Mesothelial cell of epicardium (in vitro differentiated cells): ENCODE measurements at regions not wholly inside any gene's neighbourhood (a gene's known extent, or its start where the extent isn't known, plus 50 kb on each side); places are given as distances from the start of the nearest gene placed in this dataset.
"Not testable (repeated sequence)": the region's sequence is repeated elsewhere in the genome, so short reads cannot be mapped to it uniquely, and the experiment has no call there.

Experiments used
- DNase-seq, 2 experiments: peaks; one replicate each; pipeline ENCODE4 v3.0.0; 2021; ENCODE audit warnings: low spot score in 2 of 2; ENCODE audit not compliant: unreplicated experiment in 2 of 2
- H3K27ac Mint-ChIP-seq: 2 replicates; pipeline ENCODE4 v1.8.0; 2021; ENCODE audit warnings: mixed read lengths
- H3K27me3 Mint-ChIP-seq: 2 replicates; pipeline ENCODE4 v1.8.0; 2021; ENCODE audit warnings: low read depth, mixed read lengths
- H3K36me3 Mint-ChIP-seq: 2 replicates; pipeline ENCODE4 v1.8.0; 2021; ENCODE audit warnings: mixed read lengths
- H3K4me1 Mint-ChIP-seq: 2 replicates; pipeline ENCODE4 v1.8.0; 2021; ENCODE audit warnings: mixed read lengths
- H3K4me3 Mint-ChIP-seq: 2 replicates; pipeline ENCODE4 v1.8.0; 2021; ENCODE audit warnings: mild to moderate bottlenecking, moderate library complexity, mixed read lengths
- H3K9me3 Mint-ChIP-seq: 2 replicates; pipeline ENCODE4 v1.8.0; 2021; ENCODE audit warnings: mixed read lengths
- TF ChIP-seq, protein P1 (sequence below): fragments of 200-600 bp; sonication (generic); IDR thresholded peaks from one replicate; pipeline ENCODE4 v1.5.0; 2021; ENCODE audit warnings: antibody characterized with exemption; ENCODE audit not compliant: unreplicated experiment

DNA sequence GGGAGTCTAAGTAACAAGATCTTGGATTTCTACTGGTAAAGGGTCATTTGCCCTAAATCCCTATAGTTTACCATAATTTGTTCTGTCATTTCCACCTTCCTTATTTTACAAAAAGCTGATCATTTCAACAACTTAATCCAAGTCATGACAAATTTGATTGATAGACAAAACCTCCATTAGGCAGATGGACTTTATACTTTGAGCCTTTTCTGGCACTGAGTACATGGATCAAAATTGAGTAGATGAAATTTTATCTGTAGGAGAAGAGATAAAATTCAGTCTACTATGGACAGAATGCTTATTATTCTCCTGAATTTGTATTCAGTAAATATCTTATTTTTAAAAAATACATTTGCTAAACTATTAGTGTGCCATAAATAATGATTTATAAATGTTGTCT, 62.6 kb upstream of the NRIP1 start:
- peaks cover 7% of the 10 kb centered on the region for H3K9me3 Mint-ChIP-seq

DNA sequence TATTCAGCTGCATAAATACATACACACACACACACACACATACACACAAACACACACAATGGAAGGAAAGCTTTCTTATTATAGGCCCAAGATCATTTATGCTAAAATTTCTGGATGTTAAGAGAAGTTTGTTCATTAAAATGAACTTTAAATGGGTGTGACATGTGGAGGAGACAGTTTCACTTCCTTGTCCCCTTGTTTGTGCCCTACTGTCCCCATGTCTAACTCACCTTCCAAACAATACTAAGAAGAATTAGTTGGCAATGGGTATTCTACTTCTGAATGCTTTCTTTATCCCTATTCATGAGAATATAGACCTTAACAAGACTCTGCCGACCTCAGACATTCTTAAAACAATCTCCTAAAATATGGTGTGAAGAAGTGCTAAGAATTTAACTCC, 63.5 kb upstream of the NRIP1 start:
- H3K4me1 Mint-ChIP-seq, result peaks cover 9% of the 10 kb centered on the region
- DNase-seq, result no peak
- no peak overlapping the region for H3K27ac Mint-ChIP-seq
- TF ChIP-seq, protein P1, sequence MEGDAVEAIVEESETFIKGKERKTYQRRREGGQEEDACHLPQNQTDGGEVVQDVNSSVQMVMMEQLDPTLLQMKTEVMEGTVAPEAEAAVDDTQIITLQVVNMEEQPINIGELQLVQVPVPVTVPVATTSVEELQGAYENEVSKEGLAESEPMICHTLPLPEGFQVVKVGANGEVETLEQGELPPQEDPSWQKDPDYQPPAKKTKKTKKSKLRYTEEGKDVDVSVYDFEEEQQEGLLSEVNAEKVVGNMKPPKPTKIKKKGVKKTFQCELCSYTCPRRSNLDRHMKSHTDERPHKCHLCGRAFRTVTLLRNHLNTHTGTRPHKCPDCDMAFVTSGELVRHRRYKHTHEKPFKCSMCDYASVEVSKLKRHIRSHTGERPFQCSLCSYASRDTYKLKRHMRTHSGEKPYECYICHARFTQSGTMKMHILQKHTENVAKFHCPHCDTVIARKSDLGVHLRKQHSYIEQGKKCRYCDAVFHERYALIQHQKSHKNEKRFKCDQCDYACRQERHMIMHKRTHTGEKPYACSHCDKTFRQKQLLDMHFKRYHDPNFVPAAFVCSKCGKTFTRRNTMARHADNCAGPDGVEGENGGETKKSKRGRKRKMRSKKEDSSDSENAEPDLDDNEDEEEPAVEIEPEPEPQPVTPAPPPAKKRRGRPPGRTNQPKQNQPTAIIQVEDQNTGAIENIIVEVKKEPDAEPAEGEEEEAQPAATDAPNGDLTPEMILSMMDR, result no peak
- H3K36me3 Mint-ChIP-seq, result no peaks in the 10 kb centered on the region
- H3K27me3 Mint-ChIP-seq, result no peaks in the 10 kb centered on the region
- H3K9me3 Mint-ChIP-seq, result peaks cover 12% of the 10 kb centered on the region
- no peak overlapping the region for H3K4me3 Mint-ChIP-seq

More for the DNA sequence above, 62.6 kb upstream of the NRIP1 start:
- H3K4me1 Mint-ChIP-seq, result peaks cover 9% of the 10 kb centered on the region
- no peak overlapping the region for H3K4me3 Mint-ChIP-seq
- H3K27ac Mint-ChIP-seq, result no peak overlapping the region
- TF ChIP-seq, protein P1, result no peak
- H3K27me3 Mint-ChIP-seq, result no peaks in the 10 kb centered on the region
- H3K36me3 Mint-ChIP-seq, result no peaks in the 10 kb centered on the region
- no peak for DNase-seq

DNA sequence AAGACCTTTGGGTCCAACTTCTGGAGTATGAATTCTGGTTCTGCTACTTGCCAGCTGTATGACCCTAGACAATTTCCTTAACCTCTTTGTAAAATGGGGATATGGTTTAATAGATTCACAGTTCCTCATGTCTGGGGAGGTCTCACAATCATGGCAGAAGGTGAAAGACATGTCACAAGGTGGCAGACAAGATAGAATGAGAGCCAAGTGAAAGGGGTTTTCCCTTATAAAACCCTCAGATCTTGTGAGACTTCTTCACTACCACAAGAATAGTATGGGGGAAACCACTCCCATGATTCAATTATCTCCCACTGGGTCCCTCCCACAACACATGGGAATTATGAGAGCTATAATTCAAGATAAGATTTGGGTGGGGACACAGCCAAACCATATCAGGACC, 63.9 kb upstream of the NRIP1 start:
- H3K4me1 Mint-ChIP-seq, DNase-seq, H3K27me3 Mint-ChIP-seq, H3K27ac Mint-ChIP-seq, H3K36me3 Mint-ChIP-seq, H3K4me3 Mint-ChIP-seq: not testable (repeated sequence)
- H3K9me3 Mint-ChIP-seq, result peaks cover 12% of the 10 kb centered on the region

DNA sequence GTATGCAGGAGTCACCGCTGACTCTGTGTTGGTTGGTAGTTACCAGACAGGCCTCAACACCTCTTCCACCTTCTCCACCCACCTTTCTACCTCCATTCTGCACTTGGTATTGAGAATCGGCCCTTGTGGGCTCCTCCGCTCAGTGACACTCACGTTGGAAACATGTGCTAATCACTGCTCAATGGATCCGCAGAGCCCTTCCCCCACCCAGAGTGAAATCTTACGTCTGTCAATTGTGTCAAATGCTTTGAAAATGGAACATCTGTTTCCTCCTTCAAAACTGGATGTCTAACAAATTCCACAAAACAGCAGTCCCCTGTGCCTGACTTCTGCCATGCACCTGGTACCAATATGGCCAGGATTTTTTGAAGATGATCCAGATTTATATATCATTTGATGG, 65.5 kb upstream of the NRIP1 start:
- TF ChIP-seq, protein P1, result no peak
- no peak overlapping the region for H3K27ac Mint-ChIP-seq
- H3K27me3 Mint-ChIP-seq, result no peaks in the 10 kb centered on the region
- no peak for DNase-seq
- H3K36me3 Mint-ChIP-seq, result no peaks in the 10 kb centered on the region
- peaks cover 12% of the 10 kb centered on the region for H3K9me3 Mint-ChIP-seq
- H3K4me3 Mint-ChIP-seq, result no peak overlapping the region
- H3K4me1 Mint-ChIP-seq, result no peaks in the 10 kb centered on the region

DNA sequence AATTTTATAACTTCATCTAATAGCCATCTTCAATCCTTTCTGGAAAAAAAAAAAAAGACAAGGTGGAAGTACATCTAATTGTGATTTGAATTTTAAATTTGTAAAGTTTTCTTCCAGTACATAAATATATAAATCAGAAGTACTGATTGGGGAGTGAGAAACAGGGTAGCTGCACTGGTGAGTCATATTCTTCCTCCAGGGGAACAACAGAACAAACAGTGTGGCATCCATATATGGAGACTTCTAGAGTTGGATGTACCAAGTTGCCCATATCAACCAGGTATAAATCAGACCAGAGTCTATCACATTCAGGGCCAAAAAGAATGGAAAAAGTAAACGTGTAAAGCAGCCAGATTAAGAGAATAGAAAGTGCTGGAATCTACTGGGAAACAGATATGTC, 66.0 kb upstream of the NRIP1 start:
- Mint-ChIP-seq H3K36me3 (no peaks in the 10 kb centered on the region), H3K9me3 (peaks cover 12% of the 10 kb centered on the region), H3K4me3 (no peak overlapping the region), H3K27ac (no peak overlapping the region), H3K27me3 (no peaks in the 10 kb centered on the region), H3K4me1 (no peaks in the 10 kb centered on the region)
- TF ChIP-seq, protein P1, result no peak
- DNase-seq, result no peak

DNA sequence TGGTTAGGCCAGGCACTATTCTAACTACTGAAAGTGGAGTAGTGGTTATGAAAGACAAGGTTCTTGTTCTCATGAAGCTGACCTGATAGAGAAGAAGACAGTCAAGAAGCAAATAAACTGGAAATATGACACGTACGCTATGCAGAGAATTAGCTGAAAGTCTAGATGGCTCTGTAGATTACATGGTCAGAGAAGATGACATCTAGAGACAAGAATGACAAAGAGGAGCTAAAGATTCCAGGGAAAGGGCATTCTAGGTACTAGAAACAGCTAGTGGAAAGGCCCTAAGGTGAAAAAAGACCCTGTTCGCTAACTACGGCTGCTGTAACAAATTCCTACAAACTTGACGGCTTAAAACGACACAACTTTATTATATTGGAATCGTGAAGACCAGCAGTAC, 68.0 kb upstream of the NRIP1 start:
- no peak overlapping the region for H3K27ac Mint-ChIP-seq
- no peak overlapping the region for H3K4me3 Mint-ChIP-seq
- H3K27me3 Mint-ChIP-seq, result no peaks in the 10 kb centered on the region

More for the DNA sequence above, 68.0 kb upstream of the NRIP1 start:
- TF ChIP-seq, protein P1, result no peak
- peaks cover 12% of the 10 kb centered on the region for H3K9me3 Mint-ChIP-seq
- no peak for DNase-seq
- no peaks in the 10 kb centered on the region for H3K36me3 Mint-ChIP-seq
- H3K4me1 Mint-ChIP-seq, result no peaks in the 10 kb centered on the region
